SK-N-SH treated with all-trans-retinoic acid at 6 μM for 48 hours (cell line): ENCODE measurements at regions not wholly inside any gene's neighbourhood (a gene's known extent, or its start where the extent isn't known, plus 50 kb on each side); places are given as distances from the start of the nearest gene placed in this dataset.

ENCODE experiments used
- ATAC-seq: fragments of 200-7000 bp; cut with Tn5 transposase; 3 replicates; pipeline ENCODE4 v1.9.1; 2020; ENCODE audit warnings: mild to moderate bottlenecking, moderate library complexity
- ARNTL ChIP-seq: fragments of 450-650 bp; formaldehyde crosslinking; IDR thresholded peaks from 2 replicates; pipeline ENCODE4 v1.5.0; 2020; ENCODE audit warnings: low read depth, mild to moderate bottlenecking, moderate library complexity, borderline replicate concordance
- BACH2 ChIP-seq: fragments of 250-450 bp; sonication (Bioruptor Pico); IDR thresholded peaks from 2 replicates; pipeline ENCODE4 v1.9.0; 2021; ENCODE audit warnings: mild to moderate bottlenecking, borderline replicate concordance
- CSDC2 ChIP-seq: fragments of 250-450 bp; sonication (Bioruptor Pico); IDR thresholded peaks from 2 replicates; pipeline ENCODE4 v1.5.0; 2020; ENCODE audit warnings: mild to moderate bottlenecking, moderate library complexity
- CSRNP3 ChIP-seq: fragments of 250-450 bp; sonication (Bioruptor Pico); IDR thresholded peaks from 2 replicates; pipeline ENCODE4 v1.5.1; 2021; ENCODE audit warnings: mild to moderate bottlenecking, moderate library complexity
- ESRRG ChIP-seq: fragments of 250-450 bp; sonication (Bioruptor Pico); IDR thresholded peaks from 2 replicates; pipeline ENCODE4 v1.6.1; 2021; ENCODE audit warnings: mild to moderate bottlenecking
- GLIS3 ChIP-seq: fragments of 250-450 bp; sonication (Bioruptor Pico); IDR thresholded peaks from 2 replicates; pipeline ENCODE4 v1.5.0; 2020; ENCODE audit warnings: mild to moderate bottlenecking, moderate library complexity
- ISL1 ChIP-seq: fragments of 250-450 bp; sonication (Bioruptor Pico); IDR thresholded peaks from 2 replicates; pipeline ENCODE4 v2.1.2; 2022; ENCODE audit warnings: mild to moderate bottlenecking, moderate library complexity
- OSR1 ChIP-seq: fragments of 250-450 bp; sonication (Bioruptor Pico); IDR thresholded peaks from 2 replicates; pipeline ENCODE4 v1.8.0; 2022; ENCODE audit warnings: moderate library complexity, mild to moderate bottlenecking, inconsistent platforms
- PATZ1 ChIP-seq: fragments of 250-450 bp; sonication (Bioruptor Pico); IDR thresholded peaks from 2 replicates; pipeline ENCODE4 v1.8.0; 2020; ENCODE audit warnings: mild to moderate bottlenecking, moderate library complexity, borderline replicate concordance
- POU6F1 ChIP-seq: fragments of 250-450 bp; sonication (Bioruptor Pico); IDR thresholded peaks from 2 replicates; pipeline ENCODE4 v1.8.0; 2021; ENCODE audit warnings: low read depth, mild to moderate bottlenecking, moderate library complexity, borderline replicate concordance
- PPARA ChIP-seq: fragments of 250-450 bp; sonication (Bioruptor Pico); IDR thresholded peaks from 2 replicates; pipeline ENCODE4 v1.5.0; 2020; ENCODE audit warnings: mild to moderate bottlenecking, borderline replicate concordance
- RARB ChIP-seq: fragments of 250-450 bp; sonication (Bioruptor Pico); IDR thresholded peaks from 2 replicates; pipeline ENCODE4 v1.8.0; 2021; ENCODE audit warnings: mild to moderate bottlenecking, moderate library complexity
- SNAI2 ChIP-seq: fragments of 250-450 bp; sonication (Bioruptor Pico); IDR thresholded peaks from 2 replicates; pipeline ENCODE4 v1.5.0; 2020; ENCODE audit warnings: mild to moderate bottlenecking, moderate library complexity
- TCF4 ChIP-seq: fragments of 250-450 bp; sonication (Bioruptor Pico); IDR thresholded peaks from 2 replicates; pipeline ENCODE4 v1.8.0; 2021; ENCODE audit warnings: mild to moderate bottlenecking, moderate library complexity, borderline replicate concordance
- TOX ChIP-seq: fragments of 250-450 bp; sonication (Bioruptor Pico); IDR thresholded peaks from 2 replicates; pipeline ENCODE4 v1.8.0; 2021; ENCODE audit warnings: mild to moderate bottlenecking, moderate library complexity, borderline replicate concordance
- TSHZ2 ChIP-seq: fragments of 250-450 bp; sonication (Bioruptor Pico); IDR thresholded peaks from 2 replicates; pipeline ENCODE4 v1.5.0; 2020; ENCODE audit warnings: mild to moderate bottlenecking, moderate library complexity
- ZC3H10 ChIP-seq: fragments of 250-450 bp; sonication (Bioruptor Pico); IDR thresholded peaks from 2 replicates; pipeline ENCODE4 v1.5.1; 2021; ENCODE audit warnings: mild to moderate bottlenecking, moderate library complexity
- ZFP3 ChIP-seq: fragments of 250-450 bp; sonication (Bioruptor Pico); IDR thresholded peaks from 2 replicates; pipeline ENCODE4 v1.5.0; 2020; ENCODE audit warnings: mild to moderate bottlenecking, moderate library complexity
- ZNF565 ChIP-seq: fragments of 450-650 bp; formaldehyde crosslinking; conservative IDR thresholded peaks from 2 replicates; pipeline ENCODE4 v1.5.0; 2020; ENCODE audit warnings: low read depth, mild to moderate bottlenecking, moderate library complexity
- ZNF70 ChIP-seq: fragments of 450-650 bp; formaldehyde crosslinking; IDR thresholded peaks from 2 replicates; pipeline ENCODE4 v1.5.0; 2020; ENCODE audit warnings: mild to moderate bottlenecking, moderate library complexity
- ZNF8 ChIP-seq: fragments of 450-650 bp; formaldehyde crosslinking; IDR thresholded peaks from 2 replicates; pipeline ENCODE4 v1.5.0; 2020; ENCODE audit warnings: mild to moderate bottlenecking, moderate library complexity
- TF ChIP-seq, protein P1 (sequence below): fragments of 250-450 bp; sonication (Bioruptor Pico); IDR thresholded peaks from 2 replicates; pipeline ENCODE4 v1.5.1; 2020; ENCODE audit warnings: low read depth, mild to moderate bottlenecking, moderate library complexity

DNA sequence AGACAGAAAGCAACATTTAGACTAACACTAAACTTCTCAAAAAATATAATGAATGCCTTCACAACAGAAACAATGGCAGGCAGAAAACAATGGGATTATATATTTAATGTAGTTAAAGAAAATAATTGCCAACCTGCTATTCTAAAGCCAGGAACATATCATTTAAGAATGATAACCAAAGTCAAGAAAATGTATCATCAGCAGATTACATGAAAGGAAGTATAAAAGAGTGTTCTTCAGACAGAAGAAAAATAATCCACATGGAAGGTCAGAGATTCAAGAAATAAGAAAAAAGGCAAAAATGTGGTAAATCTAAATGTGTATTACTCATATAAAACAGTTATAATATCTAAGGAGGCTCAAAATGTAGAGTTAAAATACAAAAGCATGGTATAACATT lies 98.1 kb downstream of the CYP26A1 start:
- TF ChIP-seq TCF4 (CRISPR knock-in tag), result no peak
- no peak for ATAC-seq

GRCh38 chr10:93173967-93174845 lies 100.5 kb downstream of the CYP26A1 start:
- ATAC-seq, result no peak
- TF ChIP-seq PPARA (CRISPR knock-in tag) (no peak), SNAI2 (CRISPR knock-in tag) (no peak), ZNF70 (CRISPR knock-in tag) (no peak), ISL1 (CRISPR knock-in tag) (no peak), PATZ1 (no peak), CSRNP3 (CRISPR knock-in tag) (no peak), ZC3H10 (CRISPR knock-in tag) (no peak), CSDC2 (no peak), POU6F1 (no peak), OSR1 (CRISPR knock-in tag) (no peak), TOX (no peak), ZNF565 (CRISPR knock-in tag) (no peak), BACH2 (no peak), ESRRG (CRISPR knock-in tag) (no peak), RARB (CRISPR knock-in tag) (no peak), ZFP3 (no peak), TCF4 (CRISPR knock-in tag) (no peak)
- TF ChIP-seq, protein P1, sequence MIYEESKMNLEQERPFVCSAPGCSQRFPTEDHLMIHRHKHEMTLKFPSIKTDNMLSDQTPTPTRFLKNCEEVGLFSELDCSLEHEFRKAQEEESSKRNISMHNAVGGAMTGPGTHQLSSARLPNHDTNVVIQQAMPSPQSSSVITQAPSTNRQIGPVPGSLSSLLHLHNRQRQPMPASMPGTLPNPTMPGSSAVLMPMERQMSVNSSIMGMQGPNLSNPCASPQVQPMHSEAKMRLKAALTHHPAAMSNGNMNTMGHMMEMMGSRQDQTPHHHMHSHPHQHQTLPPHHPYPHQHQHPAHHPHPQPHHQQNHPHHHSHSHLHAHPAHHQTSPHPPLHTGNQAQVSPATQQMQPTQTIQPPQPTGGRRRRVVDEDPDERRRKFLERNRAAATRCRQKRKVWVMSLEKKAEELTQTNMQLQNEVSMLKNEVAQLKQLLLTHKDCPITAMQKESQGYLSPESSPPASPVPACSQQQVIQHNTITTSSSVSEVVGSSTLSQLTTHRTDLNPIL (CRISPR knock-in tag), result no peak

DNA sequence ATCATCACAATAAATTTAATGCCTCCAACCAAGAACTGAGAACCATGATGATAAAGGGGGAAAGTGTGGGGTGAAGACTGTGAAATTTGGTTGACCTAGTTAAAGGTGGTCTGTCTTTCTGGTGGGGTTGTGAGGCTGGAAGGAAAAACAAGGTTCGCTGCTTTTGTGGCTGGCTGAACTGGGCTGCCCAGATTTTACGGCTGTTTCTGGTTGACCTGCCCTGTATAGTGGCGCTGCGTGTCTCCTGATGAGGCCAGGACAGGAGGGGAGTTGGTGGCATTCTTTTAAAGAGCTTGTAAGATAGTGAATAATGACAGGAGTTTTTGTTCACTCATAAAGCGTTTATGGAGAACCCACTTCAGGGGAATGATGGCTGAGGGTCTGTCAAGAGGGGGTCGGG lies 101.8 kb downstream of the CYP26A1 start:
- TF ChIP-seq ZC3H10 (CRISPR knock-in tag) (no peak), TSHZ2 (CRISPR knock-in tag) (no peak), POU6F1 (no peak), ISL1 (CRISPR knock-in tag) (no peak), RARB (CRISPR knock-in tag) (no peak), GLIS3 (CRISPR knock-in tag) (no peak), ARNTL (CRISPR knock-in tag) (no peak), ZNF8 (CRISPR knock-in tag) (no peak), OSR1 (CRISPR knock-in tag) (no peak), BACH2 (no peak), ZNF70 (CRISPR knock-in tag) (no peak), ZNF565 (CRISPR knock-in tag) (no peak), CSDC2 (no peak), CSRNP3 (CRISPR knock-in tag) (no peak), TOX (no peak), ZFP3 (no peak), TCF4 (CRISPR knock-in tag) (no peak), ESRRG (CRISPR knock-in tag) (no peak)
- TF ChIP-seq, all 23 proteins: peak for 0
- ATAC-seq, result no peak
